ENCODE measurements at regions not wholly inside any gene's neighbourhood (a gene's known extent, or its start where the extent isn't known, plus 50 kb on each side); places are given as distances from the start of the nearest gene placed in this dataset.
"Not testable (repeated sequence)": the region's sequence is repeated elsewhere in the genome, so short reads cannot be mapped to it uniquely, and the experiment has no call there.

DNA sequence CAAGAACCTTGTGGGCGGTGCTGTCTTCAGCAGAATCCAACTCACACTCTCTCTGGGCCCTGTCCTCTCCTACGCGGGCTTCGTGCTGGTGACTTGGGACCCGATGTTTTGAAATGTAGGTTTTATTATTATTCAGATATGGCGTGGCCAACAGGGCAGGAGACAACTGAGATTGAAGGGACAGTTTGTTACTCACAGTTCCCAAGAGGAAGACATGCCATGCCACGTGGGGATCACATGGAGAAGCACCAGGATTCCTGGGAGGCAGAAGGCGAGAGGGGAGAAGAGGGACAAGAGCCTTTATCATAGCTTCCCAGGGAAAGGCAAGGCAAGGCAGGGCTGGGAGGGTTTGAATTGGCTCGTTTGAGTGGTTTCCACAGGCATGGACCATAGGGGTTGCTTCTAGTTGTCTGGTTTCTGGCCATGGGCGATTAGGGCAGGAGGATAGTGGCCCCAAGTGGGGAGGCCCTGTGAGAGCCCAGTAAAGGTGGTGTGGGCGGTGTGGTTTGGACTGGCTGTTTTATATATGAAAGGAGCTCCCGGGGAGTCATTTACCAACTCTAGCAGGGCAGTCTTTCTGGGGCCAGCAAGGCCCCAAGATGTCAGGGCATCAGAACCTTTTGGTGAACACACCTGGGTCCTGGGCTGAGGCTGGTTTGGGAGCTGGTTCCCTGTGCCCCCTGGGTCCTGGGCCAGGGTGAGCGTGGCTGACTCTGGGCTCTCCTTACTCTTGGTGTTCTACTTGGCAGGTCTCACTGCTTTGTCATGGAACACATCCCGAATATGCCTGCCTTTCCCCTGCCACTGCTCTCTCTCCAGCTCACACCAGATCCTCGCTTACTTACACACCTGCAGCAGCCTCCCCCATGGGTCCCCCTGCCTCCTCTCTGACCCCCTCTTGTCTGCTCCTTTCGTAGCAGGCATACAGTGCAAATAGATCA, 94.0 kb upstream of the ZNF536 start:
- no peaks in the 10 kb centered on the region for H3K36me3 Mint-ChIP-seq
- H3K4me3 Mint-ChIP-seq, result no peak overlapping the region
- no peaks in the 10 kb centered on the region for H3K4me1 Mint-ChIP-seq
- H3K27me3 Mint-ChIP-seq, result peaks cover 6% of the 10 kb centered on the region
- H3K27ac Mint-ChIP-seq, result no peak overlapping the region
- no peaks in the 10 kb centered on the region for H3K9me3 Mint-ChIP-seq

DNA sequence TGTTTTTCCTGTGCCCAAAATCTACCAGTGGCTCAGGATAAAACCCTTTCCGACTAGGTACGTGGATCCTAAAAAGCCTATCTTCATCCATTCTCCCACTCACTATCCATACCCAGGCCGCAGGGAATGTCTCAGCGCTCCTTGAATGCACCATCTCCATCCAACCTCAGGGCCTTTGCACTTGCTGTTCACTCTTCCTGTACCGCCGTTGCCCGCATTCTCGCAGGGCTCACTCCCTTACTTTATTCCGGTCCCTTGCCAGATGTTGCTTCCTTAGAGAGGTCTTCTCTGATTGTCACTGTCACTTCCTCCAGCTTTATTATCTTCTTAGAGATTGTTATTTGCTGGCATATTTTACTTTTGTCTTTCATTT, 93.3 kb upstream of the ZNF536 start:
- Mint-ChIP-seq H3K4me1 (no peaks in the 10 kb centered on the region), H3K4me3 (no peak overlapping the region), H3K36me3 (no peaks in the 10 kb centered on the region), H3K27me3 (peaks cover 9% of the 10 kb centered on the region), H3K9me3 (no peaks in the 10 kb centered on the region), H3K27ac (no peak overlapping the region)

- Mint-ChIP-seq H3K4me3 (no peak overlapping the region), H3K27me3 (peaks cover 9% of the 10 kb centered on the region)
These were observed 92.2 kb upstream of the ZNF536 start for GRCh38 chr19:30280018-30280417.

DNA sequence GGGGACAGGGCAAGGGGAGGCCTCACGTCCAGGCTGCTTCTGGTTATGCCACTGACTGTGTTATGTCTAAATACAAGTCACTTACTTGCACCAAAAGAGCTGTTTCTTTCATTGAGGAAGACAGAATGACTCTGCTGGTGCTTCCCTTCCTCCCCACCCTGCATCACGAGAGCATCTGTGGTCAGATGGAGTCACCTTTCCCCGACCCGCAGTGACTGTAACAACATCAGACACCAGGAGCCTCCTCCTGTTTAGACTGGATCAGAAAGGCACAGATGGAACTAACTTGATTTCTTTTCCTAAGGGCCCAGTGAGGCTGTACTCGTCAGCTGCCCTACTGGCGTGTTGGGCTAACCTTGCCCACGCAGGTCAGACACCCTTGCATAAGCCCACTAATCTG, 90.3 kb upstream of the ZNF536 start:
- Mint-ChIP-seq H3K27me3 (peaks cover 9% of the 10 kb centered on the region), H3K4me1 (no peaks in the 10 kb centered on the region), H3K4me3 (no peak overlapping the region), H3K9me3 (no peaks in the 10 kb centered on the region), H3K36me3 (no peaks in the 10 kb centered on the region), H3K27ac (no peak overlapping the region)

More at GRCh38 chr19:30280018-30280417, 92.2 kb upstream of the ZNF536 start:
- Mint-ChIP-seq H3K27ac (no peak overlapping the region), H3K9me3 (no peaks in the 10 kb centered on the region), H3K36me3 (no peaks in the 10 kb centered on the region), H3K4me1 (no peaks in the 10 kb centered on the region)

DNA sequence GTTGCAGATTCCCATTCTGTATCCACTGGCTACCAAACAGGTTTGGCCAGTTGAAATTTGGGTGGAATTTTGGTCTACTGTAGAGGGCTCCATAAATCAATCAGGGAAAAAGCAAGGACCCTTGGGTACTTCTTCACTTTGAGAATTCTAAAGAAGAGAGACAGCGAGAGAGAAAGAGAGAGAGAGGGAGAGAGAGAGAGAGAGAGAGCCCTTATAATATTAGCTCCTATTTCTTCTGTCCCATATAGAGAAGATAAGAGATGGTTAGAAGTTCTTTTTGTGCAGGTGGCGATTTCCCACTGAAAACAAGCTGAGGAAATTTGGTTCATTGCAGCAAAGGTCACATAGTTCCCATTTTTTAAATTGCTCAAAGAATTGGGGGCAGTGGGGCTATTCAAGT, 88.6 kb upstream of the ZNF536 start:
- Mint-ChIP-seq H3K9me3 (no peaks in the 10 kb centered on the region), H3K36me3 (no peaks in the 10 kb centered on the region)

GRCh38 chr19:30284209-30284608, 88.0 kb upstream of the ZNF536 start:
- Mint-ChIP-seq H3K4me1 (no peaks in the 10 kb centered on the region), H3K4me3 (no peak overlapping the region), H3K27ac (no peak overlapping the region), H3K9me3 (no peaks in the 10 kb centered on the region), H3K27me3 (peaks cover 6% of the 10 kb centered on the region), H3K36me3 (no peaks in the 10 kb centered on the region)

More for the DNA sequence above, 88.6 kb upstream of the ZNF536 start:
- Mint-ChIP-seq H3K4me1 (no peaks in the 10 kb centered on the region), H3K27ac (no peak overlapping the region), H3K4me3 (no peak overlapping the region), H3K27me3 (peaks cover 8% of the 10 kb centered on the region)

GRCh38 chr19:30284885-30285284, 87.3 kb upstream of the ZNF536 start:
- Mint-ChIP-seq H3K27ac (no peak overlapping the region), H3K9me3 (no peaks in the 10 kb centered on the region), H3K36me3 (no peaks in the 10 kb centered on the region), H3K27me3 (peaks cover 7% of the 10 kb centered on the region), H3K4me3 (no peak overlapping the region), H3K4me1 (no peaks in the 10 kb centered on the region)

GRCh38 chr19:30286378-30286777, 85.8 kb upstream of the ZNF536 start:
- H3K36me3 Mint-ChIP-seq, result no peaks in the 10 kb centered on the region
- peaks cover 8% of the 10 kb centered on the region for H3K27me3 Mint-ChIP-seq
- no peaks in the 10 kb centered on the region for H3K4me1 Mint-ChIP-seq
- H3K4me3 Mint-ChIP-seq, result no peak overlapping the region
- H3K9me3 Mint-ChIP-seq, result no peaks in the 10 kb centered on the region
- no peak overlapping the region for H3K27ac Mint-ChIP-seq

DNA sequence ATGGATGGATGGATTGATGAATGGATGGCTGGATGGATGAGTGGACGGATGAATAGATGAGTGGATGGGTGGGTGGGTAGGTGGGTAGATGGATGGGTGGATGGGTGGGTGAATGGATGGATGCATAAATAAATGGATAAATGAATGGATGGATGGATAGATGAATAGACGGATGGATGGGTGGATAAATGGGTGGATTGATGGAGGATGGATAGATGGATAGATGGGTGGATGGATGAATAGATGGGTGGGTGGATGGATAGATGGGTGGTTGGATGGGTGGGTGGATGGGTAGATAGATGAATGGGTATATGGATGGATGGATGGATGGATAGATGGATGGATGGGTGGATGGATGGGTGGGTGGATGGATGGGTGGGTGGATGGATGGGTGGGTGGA, 84.9 kb upstream of the ZNF536 start:
- Mint-ChIP-seq H3K27ac (no peak overlapping the region), H3K4me1 (no peaks in the 10 kb centered on the region), H3K9me3 (no peaks in the 10 kb centered on the region)

DNA sequence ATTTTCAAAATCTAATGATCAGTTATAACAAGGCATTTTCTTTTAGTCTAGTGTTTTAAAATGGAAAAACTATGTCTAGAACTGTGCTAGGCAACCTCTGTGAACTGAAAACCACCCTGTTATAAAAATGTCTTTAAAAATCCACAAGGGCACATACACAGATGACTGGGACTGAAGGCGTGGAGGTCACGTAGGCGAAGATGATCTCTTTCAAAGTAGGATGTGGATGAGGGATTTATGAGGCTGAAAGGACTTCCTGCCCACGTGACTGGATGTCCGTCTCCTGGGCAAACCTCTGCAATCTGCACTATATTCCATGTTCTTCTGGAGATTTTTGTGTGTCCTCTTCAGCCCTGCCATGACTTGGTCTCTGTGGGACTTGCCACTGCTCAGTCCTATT, 84.2 kb upstream of the ZNF536 start:
- H3K27ac Mint-ChIP-seq, result no peak overlapping the region
- peaks cover 5% of the 10 kb centered on the region for H3K27me3 Mint-ChIP-seq
- no peaks in the 10 kb centered on the region for H3K36me3 Mint-ChIP-seq
- H3K4me1 Mint-ChIP-seq, result no peaks in the 10 kb centered on the region
- no peaks in the 10 kb centered on the region for H3K9me3 Mint-ChIP-seq
- no peak overlapping the region for H3K4me3 Mint-ChIP-seq

More for the DNA sequence above, 84.9 kb upstream of the ZNF536 start:
- Mint-ChIP-seq H3K4me3 (no peak overlapping the region), H3K27me3 (peaks cover 8% of the 10 kb centered on the region), H3K36me3 (no peaks in the 10 kb centered on the region)

DNA sequence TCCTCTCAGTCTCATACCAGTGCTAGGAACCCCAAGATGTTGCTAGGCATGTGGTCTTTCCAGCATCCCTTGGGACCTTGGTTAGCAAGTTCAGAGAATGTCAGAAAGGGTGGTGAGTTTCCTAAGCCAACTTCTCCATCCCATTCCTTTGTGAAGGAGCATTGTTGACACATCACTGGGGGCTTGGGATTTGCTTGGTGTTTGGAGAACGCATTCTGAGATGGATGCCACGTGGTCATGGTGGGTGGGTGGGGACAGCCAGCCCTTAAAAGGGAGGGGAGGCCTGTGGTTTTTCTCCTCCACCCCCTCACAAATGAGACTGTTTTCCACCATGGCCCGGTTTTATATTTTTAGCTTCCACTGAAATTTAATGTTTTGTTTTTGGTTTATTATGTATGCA, 83.3 kb upstream of the ZNF536 start:
- Mint-ChIP-seq H3K27ac (no peak overlapping the region), H3K27me3 (peaks cover 3% of the 10 kb centered on the region), H3K9me3 (no peaks in the 10 kb centered on the region), H3K4me3 (no peak overlapping the region), H3K36me3 (no peaks in the 10 kb centered on the region), H3K4me1 (no peaks in the 10 kb centered on the region)

- no peaks in the 10 kb centered on the region for H3K9me3 Mint-ChIP-seq
- no peak overlapping the region for H3K4me3 Mint-ChIP-seq
- H3K27ac Mint-ChIP-seq, result no peak overlapping the region
- H3K27me3 Mint-ChIP-seq, result peaks cover 3% of the 10 kb centered on the region
- H3K36me3 Mint-ChIP-seq, result no peaks in the 10 kb centered on the region
- H3K4me1 Mint-ChIP-seq, result no peaks in the 10 kb centered on the region
These were observed 82.8 kb upstream of the ZNF536 start for GRCh38 chr19:30289336-30289735.

GRCh38 chr19:30290805-30291204, 81.4 kb upstream of the ZNF536 start:
- not testable (repeated sequence) for H3K4me3 Mint-ChIP-seq, H3K27ac Mint-ChIP-seq, H3K36me3 Mint-ChIP-seq, H3K27me3 Mint-ChIP-seq, H3K9me3 Mint-ChIP-seq, H3K4me1 Mint-ChIP-seq

DNA sequence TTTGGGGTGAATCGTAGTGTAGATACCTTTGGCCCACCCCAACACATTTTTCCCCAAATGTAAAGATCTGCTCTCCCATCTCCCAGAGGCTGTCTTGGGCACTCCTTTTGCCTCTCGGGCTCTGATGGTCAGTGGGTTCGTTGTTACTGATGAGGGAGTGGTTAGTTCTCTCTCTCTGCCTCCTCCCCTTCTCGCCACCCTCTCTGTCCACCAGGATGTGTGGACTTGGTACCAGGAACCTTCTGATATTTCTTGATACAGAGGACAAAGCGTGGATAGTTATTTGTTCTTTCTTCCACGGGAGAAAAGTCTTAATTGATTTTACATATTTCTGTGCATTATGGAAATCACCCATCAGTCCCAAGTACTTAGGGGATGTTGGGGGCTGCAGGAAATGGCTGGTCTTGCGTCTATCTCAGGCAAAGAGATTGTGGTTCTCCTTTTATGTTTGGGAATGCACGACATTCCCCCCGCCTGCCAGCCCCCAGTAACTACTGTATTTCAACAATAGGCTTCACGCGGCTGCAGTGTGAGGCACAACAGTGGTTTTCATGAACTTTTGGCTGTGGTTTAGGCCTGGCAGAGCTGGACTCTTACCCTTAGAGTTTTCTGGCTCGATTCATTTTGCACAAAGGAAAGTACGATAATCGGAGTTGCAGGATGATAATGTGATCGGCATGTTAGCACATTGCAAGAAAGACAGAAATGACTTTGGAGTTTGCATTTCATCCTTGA, 79.0 kb upstream of the ZNF536 start:
- Mint-ChIP-seq H3K9me3 (no peaks in the 10 kb centered on the region), H3K36me3 (no peaks in the 10 kb centered on the region), H3K27ac (no peak overlapping the region), H3K4me1 (no peaks in the 10 kb centered on the region), H3K27me3 (peaks cover 2% of the 10 kb centered on the region), H3K4me3 (no peak overlapping the region)

GRCh38 chr19:30297969-30298368, 74.2 kb upstream of the ZNF536 start:
- H3K9me3 Mint-ChIP-seq, result no peaks in the 10 kb centered on the region
- H3K27me3 Mint-ChIP-seq, result peaks cover 1% of the 10 kb centered on the region
- H3K27ac Mint-ChIP-seq, result no peak overlapping the region
- H3K36me3 Mint-ChIP-seq, result no peaks in the 10 kb centered on the region
- H3K4me1 Mint-ChIP-seq, result no peaks in the 10 kb centered on the region
- H3K4me3 Mint-ChIP-seq, result no peak overlapping the region

DNA sequence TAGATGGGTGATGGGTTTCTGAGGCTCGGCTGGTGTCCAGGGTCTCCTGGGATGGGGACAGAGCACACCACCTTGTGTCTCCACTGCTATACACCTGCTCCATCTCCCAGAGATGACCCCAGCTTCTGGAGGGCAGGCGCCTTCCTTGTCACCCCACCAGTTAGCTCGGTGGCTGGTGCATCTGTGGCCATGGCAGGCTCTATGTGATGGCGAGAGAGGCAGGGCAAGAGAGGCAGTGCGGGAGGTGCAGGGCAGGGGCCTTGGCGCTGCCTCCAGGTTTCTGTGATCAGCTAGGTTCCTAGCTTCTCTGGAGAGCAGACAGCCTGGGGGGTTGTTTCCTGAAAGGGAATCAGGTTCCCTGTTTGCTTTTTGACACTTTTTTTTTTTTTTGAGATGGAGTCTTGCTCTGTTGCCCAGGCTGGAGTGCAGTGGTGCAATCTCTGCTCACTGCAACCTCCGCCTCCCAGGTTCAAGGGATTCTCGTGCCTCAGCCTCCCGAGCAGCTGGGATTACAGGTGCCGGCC, 69.0 kb upstream of the ZNF536 start:
- Mint-ChIP-seq H3K27me3 (peaks cover 1% of the 10 kb centered on the region), H3K36me3 (no peaks in the 10 kb centered on the region), H3K27ac (no peak overlapping the region), H3K4me1 (no peaks in the 10 kb centered on the region), H3K4me3 (no peak overlapping the region), H3K9me3 (no peaks in the 10 kb centered on the region)
